Stimulated activated CD8-positive, alpha-beta memory T cell treated with anti-CD3 and anti-CD28 coated beads, Interleukin-2, amount 100 ng/mL, for 1 hour (primary cell): ENCODE measurements at regions not wholly inside any gene's neighbourhood (a gene's known extent, or its start where the extent isn't known, plus 50 kb on each side); places are given as distances from the start of the nearest gene placed in this dataset.
"Not testable (repeated sequence)": the region's sequence is repeated elsewhere in the genome, so short reads cannot be mapped to it uniquely, and the experiment has no call there.

Experiments
- DNase-seq, 2 donors: peaks; one replicate each; pipeline ENCODE4 v3.0.0-alpha.2; 2020; ENCODE audit warnings: low read depth in 2 of 2

GRCh38 chr9:110021891-110022290 lies 186.1 kb downstream of the C9orf152 start:
- no peak for DNase-seq

GRCh38 chr9:110023221-110023620 lies 184.7 kb downstream of the C9orf152 start:
- not testable (repeated sequence) for DNase-seq

DNA sequence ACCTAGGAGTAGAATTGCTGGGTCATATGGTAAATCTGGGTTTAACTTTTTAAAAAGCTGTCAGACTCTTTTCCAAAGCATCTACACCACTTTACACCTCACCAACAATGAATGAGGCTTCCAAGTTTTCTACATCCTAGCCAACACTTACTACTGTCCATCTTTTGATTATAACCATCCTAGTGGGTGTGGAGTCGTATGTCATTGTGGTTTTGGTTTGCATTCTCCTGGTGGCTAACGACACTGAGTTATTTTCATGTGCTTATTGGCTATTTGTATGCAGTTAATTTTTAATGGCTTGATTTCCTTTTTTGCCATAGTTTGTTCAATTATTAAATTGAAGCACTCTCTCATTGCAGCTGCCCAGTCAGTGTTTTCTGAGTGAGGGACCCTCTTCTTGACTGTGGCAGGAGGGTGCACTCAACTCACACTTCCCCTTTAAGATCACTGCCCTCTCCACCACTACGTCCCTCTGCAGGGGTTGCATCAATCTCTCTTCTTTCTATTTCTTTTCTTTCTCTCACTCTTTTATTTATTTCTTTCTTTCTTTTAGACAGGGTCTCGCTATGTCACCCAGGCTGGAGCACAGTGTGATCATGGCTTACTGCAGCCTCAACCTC lies 182.3 kb downstream of the C9orf152 start:
- no peak for DNase-seq

- no peak for DNase-seq
These were observed 180.3 kb downstream of the C9orf152 start for GRCh38 chr9:110027671-110028081.

GRCh38 chr9:110028271-110028670 lies 179.7 kb downstream of the C9orf152 start:
- DNase-seq = no peak

GRCh38 chr9:110028676-110029075 lies 179.3 kb downstream of the C9orf152 start:
- DNase-seq = no peak

GRCh38 chr9:110029429-110029955 lies 178.5 kb downstream of the C9orf152 start:
- DNase-seq = no peak

DNA sequence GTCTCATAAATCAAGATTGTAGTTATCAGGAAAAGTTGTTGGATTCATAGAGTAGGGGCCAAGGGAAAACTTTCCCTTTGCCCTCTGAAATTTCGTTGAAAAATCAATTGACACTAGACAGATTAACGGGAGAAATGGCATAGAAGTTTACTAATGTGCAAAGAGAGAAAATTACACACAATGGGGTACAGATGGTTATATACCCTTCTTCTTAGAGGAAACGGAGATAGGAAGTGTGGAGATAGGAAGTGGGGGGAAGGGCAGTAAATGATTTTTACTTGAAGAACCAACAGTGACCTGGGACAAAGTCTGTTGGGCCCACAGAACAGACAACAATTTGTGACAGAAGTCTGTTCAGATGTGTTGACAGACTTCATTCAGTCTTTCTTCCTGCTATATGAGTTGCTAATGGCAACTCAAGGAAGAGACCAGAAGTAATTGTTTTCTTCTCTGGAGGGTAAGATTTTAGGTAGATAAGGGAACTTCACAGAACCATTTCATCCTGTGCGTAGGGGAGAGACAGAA lies 177.9 kb downstream of the C9orf152 start:
- no peak for DNase-seq

DNA sequence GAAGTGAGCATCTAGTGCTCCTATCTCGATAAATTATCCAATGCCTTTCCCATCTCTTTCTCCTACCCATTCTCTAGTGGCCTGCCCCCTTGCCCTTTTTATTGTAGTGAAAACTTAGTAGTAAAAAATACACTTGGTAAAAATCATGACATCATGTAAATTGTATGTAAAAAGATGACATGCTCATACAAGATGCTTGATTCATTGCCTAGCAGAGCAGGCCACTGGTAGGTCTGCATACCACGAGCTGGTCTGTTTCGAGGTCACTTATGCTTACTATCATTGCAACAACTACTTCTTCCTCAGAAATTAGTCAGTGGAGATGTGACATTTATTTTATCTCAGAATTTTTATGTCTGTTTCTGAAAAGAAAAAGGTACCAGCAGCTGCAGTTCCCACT lies 177.3 kb downstream of the C9orf152 start:
- DNase-seq = no peak

DNA sequence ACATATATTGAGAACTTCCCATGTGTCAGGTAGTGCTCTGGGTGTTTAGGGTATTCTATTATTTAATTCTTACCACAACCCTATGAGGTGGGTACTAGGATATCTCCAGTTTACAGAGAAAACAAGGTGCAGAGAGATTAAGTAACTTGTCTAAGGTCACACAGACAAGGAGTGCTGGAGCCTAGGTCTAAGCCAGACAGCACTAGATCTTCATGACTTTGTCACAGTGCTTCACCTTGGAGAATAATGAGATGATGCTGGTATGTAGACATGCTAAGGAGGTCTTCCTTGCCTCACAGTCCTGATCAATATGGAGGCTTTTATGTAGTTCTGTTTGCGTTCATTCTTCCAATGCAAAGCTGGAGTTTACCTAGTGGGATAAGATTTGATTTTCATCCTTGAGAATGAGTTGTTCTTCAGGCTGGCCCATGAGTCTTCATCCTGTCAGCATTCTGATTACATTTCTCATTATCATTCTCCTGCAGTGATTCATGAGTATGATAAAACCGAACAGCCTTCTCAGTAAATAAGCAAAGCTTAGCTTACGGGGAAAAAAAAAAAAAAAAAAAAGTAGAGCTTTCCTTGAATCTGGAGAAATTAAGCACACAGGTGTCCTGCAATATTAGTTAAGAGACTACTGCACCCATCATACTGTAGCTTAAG lies 176.3 kb downstream of the C9orf152 start:
- DNase-seq = no peak

DNA sequence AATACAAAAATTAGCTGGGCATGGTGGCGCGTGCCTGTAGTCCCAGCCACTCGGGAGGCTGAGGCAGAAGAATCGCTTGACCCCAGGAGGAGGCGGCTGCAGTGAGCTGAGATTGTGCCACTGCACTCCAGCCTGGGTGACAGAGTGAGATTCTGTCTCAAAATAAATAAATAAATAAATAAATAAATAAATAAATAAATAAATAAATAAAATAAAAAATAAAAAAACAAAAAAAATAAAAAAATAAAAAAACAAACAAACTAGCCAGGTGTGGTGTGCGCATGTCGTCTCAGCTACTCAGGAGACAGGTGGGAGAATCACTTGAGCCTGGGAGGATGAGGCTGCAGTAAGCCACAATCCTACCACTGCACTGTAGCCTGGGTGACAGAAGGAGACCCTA lies 175.4 kb downstream of the C9orf152 start:
- DNase-seq = not testable (repeated sequence)

DNA sequence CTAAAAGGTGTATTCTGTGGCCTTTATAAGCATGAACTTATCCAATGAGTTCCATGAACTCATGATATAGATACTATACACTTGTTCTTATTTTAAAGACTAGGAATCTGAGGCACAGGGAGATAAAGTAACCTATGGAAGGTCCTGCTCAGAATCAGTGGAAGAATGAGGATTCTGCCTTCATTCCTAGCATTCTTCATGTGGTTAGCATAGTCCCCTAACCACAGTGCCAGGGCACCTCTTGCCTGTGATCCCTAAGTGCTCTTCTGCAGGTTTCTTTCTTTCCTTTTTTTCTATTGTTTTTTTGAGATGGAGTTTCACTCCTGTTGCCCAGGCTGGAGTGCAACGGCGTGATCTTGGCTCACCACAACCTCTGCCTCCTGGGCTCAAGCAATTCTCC lies 174.1 kb downstream of the C9orf152 start:
- no peak for DNase-seq

GRCh38 chr9:110036286-110036685 lies 171.7 kb downstream of the C9orf152 start:
- DNase-seq = no peak

- no peak for DNase-seq
These were observed 167.2 kb downstream of the C9orf152 start for GRCh38 chr9:110040788-110041187.

- no peak for DNase-seq
These were observed 166.5 kb downstream of the C9orf152 start for GRCh38 chr9:110041452-110041851.

DNA sequence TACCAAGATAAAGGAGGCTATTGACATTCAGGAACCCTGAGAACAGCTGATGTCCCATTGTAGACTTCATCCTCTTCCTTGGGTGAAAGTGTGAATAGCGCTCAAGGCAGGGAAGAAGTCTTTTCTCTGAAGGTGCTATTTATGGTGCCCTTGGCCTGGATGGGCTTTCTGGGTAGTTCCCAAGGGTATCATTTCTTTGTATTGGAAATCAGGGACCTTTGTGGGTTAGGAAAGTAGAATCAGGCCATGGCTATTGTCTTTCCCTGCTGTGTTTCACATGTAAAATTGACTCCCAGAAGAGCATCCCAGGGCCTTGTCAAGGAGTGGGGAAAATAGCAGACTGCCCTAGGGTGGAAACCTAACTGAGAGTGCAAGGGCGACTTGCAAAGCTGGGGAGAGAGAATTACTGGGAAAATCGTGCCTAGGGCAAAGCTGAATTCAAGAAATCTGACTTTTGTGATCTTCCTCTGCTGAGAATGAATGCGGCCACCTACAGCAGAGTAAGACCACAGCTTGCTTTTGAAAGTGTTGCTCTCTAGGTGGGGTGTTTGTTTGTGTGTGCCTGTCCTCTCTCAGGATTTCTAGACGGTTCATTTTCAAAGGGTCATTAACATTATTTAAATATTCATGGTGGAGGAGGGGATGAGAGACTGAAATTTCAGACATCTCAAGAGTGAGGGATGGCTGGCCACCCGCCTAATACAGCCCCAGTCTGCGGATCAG lies 160.6 kb downstream of the C9orf152 start:
- DNase-seq = no peak

GRCh38 chr9:110047955-110048402 lies 160.0 kb downstream of the C9orf152 start:
- DNase-seq = no peak

DNA sequence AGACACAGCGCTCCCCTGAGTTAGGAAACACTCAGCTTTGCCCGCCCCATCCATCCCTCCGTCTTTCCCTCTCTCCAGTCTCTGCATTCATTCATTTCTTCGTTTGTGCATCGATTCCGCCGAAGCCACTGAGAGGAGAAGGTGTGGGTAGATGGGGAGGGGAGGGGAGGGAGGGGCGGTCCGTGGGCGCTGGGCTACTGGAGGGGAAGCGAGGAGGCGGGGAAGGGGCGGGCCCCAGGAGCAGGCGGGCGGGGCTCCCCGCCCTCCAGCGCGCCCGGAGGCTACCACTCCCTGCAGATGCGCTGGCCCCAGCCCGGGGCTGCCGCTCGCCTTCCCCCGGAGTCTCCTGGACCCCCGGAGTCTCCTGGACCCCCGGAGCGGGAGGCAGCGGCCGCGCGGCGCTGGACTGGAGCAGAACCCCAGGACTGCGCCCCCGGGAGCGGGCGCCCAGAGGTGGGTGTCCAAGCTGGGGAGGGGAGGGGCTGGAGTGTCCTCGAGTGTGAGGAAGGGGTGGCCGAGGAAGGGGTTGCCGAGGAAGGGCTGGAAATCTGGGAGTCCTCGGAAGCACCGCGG lies 159.5 kb downstream of the C9orf152 start:
- DNase-seq = peak; percentile 26 to 57

DNA sequence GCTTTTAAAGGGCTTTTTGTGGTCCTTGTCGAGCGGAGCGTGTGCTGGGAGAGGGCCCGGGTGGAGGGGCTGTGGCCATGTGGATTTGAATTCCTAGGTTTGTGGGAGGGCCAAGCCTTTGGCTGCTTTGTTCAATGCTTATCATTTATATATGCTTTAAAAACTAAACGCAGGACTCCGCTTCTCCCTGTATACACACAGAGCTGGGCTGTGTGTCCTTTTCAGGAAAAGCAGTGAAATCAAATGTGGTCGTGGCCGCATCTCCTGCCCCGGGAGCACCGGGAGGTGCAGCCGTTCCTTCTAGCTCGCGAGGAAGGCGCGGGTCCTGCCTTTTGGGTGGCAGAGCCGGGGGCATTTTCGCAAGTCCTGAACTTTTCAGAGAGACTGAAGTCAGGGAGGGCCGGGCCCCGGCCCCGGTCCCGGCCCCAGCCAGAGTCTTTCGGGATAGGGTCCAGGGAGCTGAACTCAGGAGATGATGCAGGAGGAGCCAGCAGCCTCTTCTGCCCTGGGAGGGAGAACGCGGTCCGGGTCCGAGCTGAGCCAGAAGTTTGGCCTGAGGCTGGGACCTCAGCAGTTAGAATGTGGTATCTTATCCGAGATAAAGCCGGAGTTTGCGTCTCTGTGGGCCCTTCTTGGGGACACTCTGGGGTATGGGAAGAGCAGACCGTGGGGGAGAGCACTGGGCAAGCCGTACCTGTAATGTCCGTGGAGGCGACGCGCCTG lies 158.8 kb downstream of the C9orf152 start:
- no peak for DNase-seq

GRCh38 chr9:110049699-110050450 lies 158.1 kb downstream of the C9orf152 start:
- DNase-seq = no peak

DNA sequence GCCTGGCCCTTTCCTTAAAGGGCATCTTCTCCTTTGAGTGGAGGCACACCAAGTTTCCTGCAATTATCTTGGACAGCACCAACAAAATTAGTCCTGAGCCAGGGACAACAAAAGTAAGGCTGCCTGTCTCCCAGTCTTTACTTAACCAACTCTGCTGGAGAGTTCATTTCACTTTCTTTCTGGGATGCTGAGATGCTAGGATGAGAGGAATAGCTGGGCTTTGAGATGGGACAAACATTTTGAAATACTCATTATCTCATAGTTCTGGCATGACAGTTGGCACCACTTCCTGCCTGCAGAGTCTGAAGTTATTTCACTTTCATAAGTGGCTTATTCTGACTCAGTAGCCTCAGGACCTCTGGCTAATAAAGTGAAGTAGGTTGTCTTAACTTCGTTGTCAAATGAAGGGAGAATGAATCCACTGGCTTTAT lies 157.0 kb downstream of the C9orf152 start:
- DNase-seq = no peak
